ENCODE measurements at regions not wholly inside any gene's neighbourhood (a gene's known extent, or its start where the extent isn't known, plus 50 kb on each side); places are given as distances from the start of the nearest gene placed in this dataset.
"Not testable (repeated sequence)": the region's sequence is repeated elsewhere in the genome, so short reads cannot be mapped to it uniquely, and the experiment has no call there.

- DNase-seq (ENCODE audit: low read depth), result no peak
These were observed 106.5 kb upstream of the MTAP start for GRCh38 chr9:21695874-21696341.

GRCh38 chr9:21696411-21696871 lies 106.0 kb upstream of the MTAP start:
- DNase-seq (ENCODE audit: low read depth), result no peak

DNA sequence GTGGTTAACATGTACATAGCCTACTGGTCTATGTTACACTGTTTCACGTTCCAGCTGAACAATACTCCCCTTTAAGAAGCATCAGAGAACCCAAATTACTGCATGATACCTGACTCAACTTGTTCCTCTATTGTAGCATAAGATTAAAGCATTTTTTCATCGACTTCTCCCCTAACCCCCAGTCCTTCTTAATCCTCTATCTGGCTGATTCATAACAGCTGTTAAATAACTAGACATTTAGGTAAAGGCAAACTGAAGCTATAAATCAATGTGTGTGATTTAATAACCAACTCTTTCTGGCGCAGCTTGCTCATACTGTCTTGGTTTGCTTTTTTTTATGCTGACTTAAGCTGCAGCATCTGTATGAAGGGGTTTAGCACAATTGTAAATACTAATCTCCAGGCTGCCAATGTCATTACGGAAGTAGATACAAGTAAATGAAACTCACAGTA lies 94.2 kb upstream of the MTAP start:
- no peak for DNase-seq (ENCODE audit: low read depth)

- DNase-seq (ENCODE audit: low read depth), result no peak
These were observed 93.6 kb upstream of the MTAP start for GRCh38 chr9:21708856-21709255.

DNA sequence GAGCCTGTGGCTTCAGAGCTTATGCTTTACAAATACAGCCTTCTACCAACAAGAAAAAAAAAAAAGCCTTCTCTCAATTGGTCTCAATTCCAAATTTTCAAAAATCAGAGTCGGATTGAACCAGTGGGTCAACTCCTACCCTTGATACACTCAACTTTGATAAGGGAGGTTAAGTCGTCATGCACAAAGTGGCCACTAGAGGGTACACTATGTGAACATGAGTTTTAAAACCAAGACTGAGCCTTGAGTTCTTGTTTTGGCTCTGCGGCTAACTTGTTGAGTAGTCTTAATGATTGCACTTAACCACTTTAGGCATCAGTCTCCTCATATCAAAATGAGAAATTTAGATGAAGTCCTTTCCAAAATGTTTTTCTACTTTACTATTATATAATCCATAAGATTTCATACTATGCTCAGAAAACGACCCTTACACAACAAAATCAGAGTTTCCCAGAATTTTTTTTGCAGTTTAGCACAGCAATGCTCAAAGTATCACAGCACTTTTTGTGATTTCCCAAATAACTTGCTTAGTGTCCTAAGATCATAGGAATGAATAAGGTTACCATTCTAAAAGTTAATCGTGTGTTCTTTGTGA lies 92.9 kb upstream of the MTAP start:
- peak; percentile 56 for DNase-seq (ENCODE audit: low read depth)

DNA sequence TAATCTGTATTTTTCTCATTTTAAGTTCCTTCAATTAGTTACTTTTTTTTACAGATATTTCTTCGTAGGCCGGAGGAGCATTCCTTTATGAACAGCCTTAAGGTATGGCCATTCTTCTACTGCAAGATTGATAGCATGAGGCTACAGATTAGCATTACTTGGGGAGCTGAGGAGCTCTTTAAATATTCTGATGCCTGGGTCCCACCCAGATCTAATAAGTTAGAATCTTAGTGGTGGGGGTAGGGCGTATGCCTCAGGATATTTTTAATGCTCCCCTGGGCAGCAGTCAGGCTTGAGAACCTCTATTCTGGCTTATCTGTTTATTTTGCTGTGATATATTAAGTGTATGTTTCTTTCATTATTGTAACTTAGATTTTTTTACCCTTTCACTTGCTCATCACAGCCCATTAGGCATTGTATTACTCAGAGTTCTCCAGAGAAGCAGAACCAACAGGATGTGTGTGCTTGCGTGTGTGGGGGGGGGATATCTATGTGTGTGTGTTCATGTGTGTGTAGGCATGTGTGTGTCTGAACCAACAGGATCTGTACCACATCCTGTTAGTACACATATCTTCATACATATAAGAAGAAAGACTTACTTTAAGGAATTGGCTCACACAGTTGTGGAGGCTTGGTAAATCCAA lies 91.8 kb upstream of the MTAP start:
- no peak for DNase-seq (ENCODE audit: low read depth)

- DNase-seq (ENCODE audit: low read depth), result no peak
These were observed 90.9 kb upstream of the MTAP start for GRCh38 chr9:21711504-21711903.

- no peak for DNase-seq (ENCODE audit: low read depth)
These were observed 87.0 kb upstream of the MTAP start for GRCh38 chr9:21715408-21715807.

DNA sequence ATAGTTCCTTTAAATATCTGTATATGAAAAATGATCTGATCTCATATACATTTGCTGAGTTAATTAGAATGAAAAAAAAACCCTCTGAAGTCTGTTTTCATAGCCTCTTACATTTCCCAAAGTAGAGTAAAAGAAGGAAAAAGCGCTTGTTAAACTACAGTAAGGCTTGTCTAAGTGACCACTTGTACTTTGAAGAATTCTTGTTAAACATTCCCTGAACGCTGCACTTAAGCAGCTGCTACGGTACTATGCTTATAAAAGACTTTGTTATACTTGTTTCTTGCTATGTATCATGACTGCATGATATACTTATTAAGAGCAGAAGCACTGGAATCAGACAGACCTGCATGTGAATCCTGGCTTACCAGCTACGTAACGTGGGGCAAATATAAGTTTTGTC lies 81.7 kb upstream of the MTAP start:
- DNase-seq (ENCODE audit: low read depth), result no peak

GRCh38 chr9:21727411-21727810 lies 75.0 kb upstream of the MTAP start:
- DNase-seq (ENCODE audit: low read depth), result not testable (repeated sequence)

DNA sequence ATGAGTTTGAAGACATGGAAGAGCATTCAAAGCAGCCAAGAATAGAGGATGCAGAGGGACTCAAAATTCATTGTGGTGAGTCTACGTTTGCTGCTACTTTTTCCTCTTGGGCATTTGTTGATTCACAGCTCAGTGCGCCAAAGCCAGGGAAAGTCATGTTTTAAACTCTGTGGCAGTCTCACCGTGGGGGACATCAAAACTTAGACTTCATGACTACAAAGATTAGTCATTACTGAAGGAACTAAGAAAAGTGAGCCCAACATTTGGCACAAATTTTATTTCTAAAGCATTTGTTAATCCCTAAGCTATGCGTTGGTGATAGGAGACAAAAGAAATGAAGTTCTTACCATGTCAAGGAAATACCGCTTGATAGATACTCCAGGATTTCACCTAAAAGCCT lies 73.7 kb upstream of the MTAP start:
- DNase-seq (ENCODE audit: low read depth), result no peak

- DNase-seq (ENCODE audit: low read depth), result no peak
These were observed 72.8 kb upstream of the MTAP start for GRCh38 chr9:21729648-21730047.

- no peak for DNase-seq (ENCODE audit: low read depth)
These were observed 71.5 kb upstream of the MTAP start for GRCh38 chr9:21730899-21731298.

DNA sequence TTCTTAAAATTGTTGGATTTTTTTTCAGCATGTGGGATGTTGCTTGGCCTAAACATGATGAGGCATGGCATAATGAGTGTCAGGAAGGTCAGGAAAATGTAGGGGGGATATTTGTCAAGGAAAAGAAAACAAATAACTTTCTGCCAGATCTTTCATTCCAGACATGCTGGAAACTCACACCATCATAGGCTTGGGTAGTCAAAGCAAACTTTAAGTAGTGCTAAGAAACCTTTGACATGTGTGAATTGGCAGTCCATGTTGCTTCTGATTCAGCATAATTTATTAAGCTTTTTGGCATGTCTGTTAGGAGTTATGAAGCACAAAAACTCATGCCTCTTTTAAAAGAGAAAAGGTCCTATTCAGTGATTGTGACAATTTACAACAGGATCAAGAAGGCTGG lies 61.3 kb upstream of the MTAP start:
- DNase-seq (ENCODE audit: low read depth), result no peak

DNA sequence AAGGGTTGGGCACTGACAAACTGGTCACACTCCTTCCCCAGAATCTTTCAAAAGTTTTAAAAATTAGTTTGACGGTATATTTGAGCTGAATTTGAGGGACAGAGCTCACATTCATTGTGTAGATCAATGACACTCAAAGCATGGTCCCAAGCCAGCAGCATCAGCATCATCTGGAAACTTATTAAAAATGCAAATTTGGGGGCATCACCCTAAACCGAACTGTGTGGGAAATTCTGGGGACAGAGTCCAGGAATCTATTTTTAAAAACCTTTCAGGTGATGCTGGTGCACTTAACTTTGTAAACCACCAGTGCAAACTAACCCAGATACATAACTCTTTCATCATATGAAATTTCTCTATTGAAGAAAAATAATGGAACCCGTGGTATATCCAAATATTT lies 58.1 kb upstream of the MTAP start:
- no peak for DNase-seq (ENCODE audit: low read depth)

- DNase-seq (ENCODE audit: low read depth), result no peak
These were observed 57.6 kb upstream of the MTAP start for GRCh38 chr9:21744841-21745240.

DNA sequence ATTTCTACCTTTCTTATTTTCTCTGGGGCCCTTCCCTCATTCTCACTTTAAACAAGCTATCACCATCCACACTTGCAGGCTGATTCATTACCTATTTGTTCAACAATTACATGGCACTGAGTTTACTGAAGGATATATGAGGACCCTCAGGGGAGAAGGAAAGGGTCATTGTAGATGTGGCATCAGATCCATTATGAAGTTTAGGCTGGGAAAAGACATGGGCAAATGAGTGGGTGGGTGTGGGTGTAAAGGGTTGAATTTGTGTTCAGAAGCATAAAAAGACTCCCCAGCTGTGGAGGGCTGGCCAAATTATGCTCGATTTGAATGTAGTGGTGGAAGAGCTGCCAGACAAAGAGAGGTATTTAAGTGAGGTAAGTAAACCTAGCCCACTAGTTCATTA lies 55.9 kb upstream of the MTAP start:
- DNase-seq (ENCODE audit: low read depth), result no peak

GRCh38 chr9:21747175-21747574 lies 55.3 kb upstream of the MTAP start:
- no peak for DNase-seq (ENCODE audit: low read depth)

- DNase-seq (ENCODE audit: low read depth), result no peak
These were observed 52.3 kb upstream of the MTAP start for GRCh38 chr9:21750021-21750735.

DNA sequence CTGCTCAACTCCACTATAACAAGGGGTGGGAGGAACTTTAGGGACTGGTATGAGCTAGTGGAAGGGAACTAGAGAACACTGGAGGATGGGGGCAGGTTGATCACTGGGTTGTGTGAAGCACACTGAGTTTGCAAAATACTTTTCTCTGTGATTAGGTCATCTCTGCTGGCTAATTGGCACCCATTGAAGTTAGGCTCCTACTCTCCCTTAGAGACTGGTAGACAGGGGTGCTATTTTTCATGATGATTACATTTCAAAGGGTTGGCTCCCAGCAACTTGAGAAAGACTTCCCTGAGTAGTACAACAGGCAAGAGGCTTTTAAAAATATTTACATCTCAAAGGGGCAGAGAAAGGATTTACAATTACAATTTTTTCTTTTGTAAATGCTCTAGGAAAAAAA lies 50.4 kb upstream of the MTAP start:
- no peak for DNase-seq (ENCODE audit: low read depth)

All from stimulated activated CD8-positive, alpha-beta memory T cell treated with anti-CD3 and anti-CD28 coated beads, Interleukin-7, amount 100 ng/mL, for 24 hours (primary cell).